HUES64 (cell line): ENCODE measurements at regions not wholly inside any gene's neighbourhood (a gene's known extent, or its start where the extent isn't known, plus 50 kb on each side); places are given as distances from the start of the nearest gene placed in this dataset.

Experiments
- H3K27ac ChIP-seq: 2 replicates; pipeline ENCODE4 v1.7.0; 2013; ENCODE audit warnings: low read depth, low read length, inconsistent platforms
- H3K27me3 ChIP-seq: 2 replicates; pipeline ENCODE4 v1.6.1; 2013; ENCODE audit warnings: mild to moderate bottlenecking, low read length; ENCODE audit not compliant: insufficient read depth
- H3K36me3 ChIP-seq: 2 replicates; pipeline ENCODE4 v1.6.1; 2013; ENCODE audit warnings: mild to moderate bottlenecking, low read length; ENCODE audit not compliant: insufficient read depth
- H3K4me1 ChIP-seq: 2 replicates; pipeline ENCODE4 v1.6.1; 2013; ENCODE audit warnings: mild to moderate bottlenecking, low read length, moderate library complexity; ENCODE audit not compliant: insufficient read depth
- H3K4me3 ChIP-seq: 2 replicates; pipeline ENCODE4 v1.5.1; 2013; ENCODE audit warnings: mild to moderate bottlenecking, low read length, moderate library complexity
- H3K9ac ChIP-seq: 2 replicates; pipeline ENCODE4 v1.6.1; 2013; ENCODE audit warnings: mild to moderate bottlenecking, low read depth, low read length
- H3K9me3 ChIP-seq: 2 replicates; pipeline ENCODE4 v1.6.1; 2013; ENCODE audit warnings: low read depth, low read length; ENCODE audit not compliant: insufficient read depth
- WGBS: fragments of 150-250, 120-280 bp; methylation state at CpG from one replicate; pipeline ENCODE4 v1.1.7; 2013; ENCODE audit warnings: missing lambda C conversion rate; 5-methylcytosine and 5-hydroxymethylcytosine counted together

GRCh38 chr3:148219999-148220398 lies 477.7 kb upstream of the AGTR1 start:
- WGBS = no CpG with 5 or more reads among the region's 2 CpGs
- H3K9me3 ChIP-seq = no peaks in the 10 kb centered on the region
- no peak overlapping the region for H3K9ac ChIP-seq
- H3K4me1 ChIP-seq = no peaks in the 10 kb centered on the region
- no peak overlapping the region for H3K27ac ChIP-seq
- no peaks in the 10 kb centered on the region for H3K36me3 ChIP-seq
- H3K27me3 ChIP-seq = no peaks in the 10 kb centered on the region
- no peak overlapping the region for H3K4me3 ChIP-seq

GRCh38 chr3:148221303-148221702 lies 476.4 kb upstream of the AGTR1 start:
- Histone ChIP-seq H3K9ac (no peak overlapping the region), H3K4me3 (no peak overlapping the region), H3K27ac (no peak overlapping the region), H3K27me3 (no peaks in the 10 kb centered on the region), H3K36me3 (no peaks in the 10 kb centered on the region), H3K9me3 (no peaks in the 10 kb centered on the region), H3K4me1 (no peaks in the 10 kb centered on the region)
- 98% methylated on average over 1 of the region's 1 CpG for WGBS

- 0 out of 2 replicates have a peak, but pooled peaks cover 4% of the 10 kb centered on the region for H3K4me1 ChIP-seq
- H3K36me3 ChIP-seq = no peaks in the 10 kb centered on the region
- H3K27ac ChIP-seq = no peak overlapping the region
- H3K9me3 ChIP-seq = no peaks in the 10 kb centered on the region
- H3K9ac ChIP-seq = no peak overlapping the region
- no peaks in the 10 kb centered on the region for H3K27me3 ChIP-seq
- H3K4me3 ChIP-seq = no peak overlapping the region
- 91% methylated on average over 2 of the region's 2 CpGs for WGBS
Observed at GRCh38 chr3:148223266-148223665, 474.4 kb upstream of the AGTR1 start.

DNA sequence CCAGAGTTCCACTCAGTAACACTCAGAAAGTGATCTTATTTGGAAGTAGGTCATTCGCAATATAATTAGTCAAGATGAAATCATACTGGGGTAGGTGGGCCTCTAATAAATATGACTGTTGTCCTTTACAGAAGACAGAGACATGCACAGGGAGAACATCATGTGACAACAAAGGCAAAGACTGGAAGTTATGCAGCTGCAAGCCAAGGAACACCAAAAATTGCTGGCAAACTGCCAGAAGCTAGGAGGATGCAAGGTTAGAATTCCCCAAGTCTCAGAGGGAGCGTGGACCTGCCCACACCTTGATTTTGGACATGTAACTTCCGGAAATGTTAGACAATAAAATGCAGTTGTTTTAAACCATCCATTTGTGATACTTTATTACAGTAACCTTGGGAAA lies 471.5 kb upstream of the AGTR1 start:
- no peaks in the 10 kb centered on the region for H3K9me3 ChIP-seq
- no peaks in the 10 kb centered on the region for H3K27me3 ChIP-seq
- no peaks in the 10 kb centered on the region for H3K36me3 ChIP-seq
- 92% methylated on average over 3 of the region's 3 CpGs for WGBS
- 0 out of 2 replicates have a peak, but pooled peaks cover 4% of the 10 kb centered on the region for H3K4me1 ChIP-seq
- no peak overlapping the region for H3K9ac ChIP-seq
- H3K27ac ChIP-seq = no peak overlapping the region
- H3K4me3 ChIP-seq = no peak overlapping the region

- no peaks in the 10 kb centered on the region for H3K9me3 ChIP-seq
- no peak overlapping the region for H3K4me3 ChIP-seq
- 87% methylated on average over 1 of the region's 1 CpG for WGBS
- H3K36me3 ChIP-seq = no peaks in the 10 kb centered on the region
- H3K9ac ChIP-seq = no peak overlapping the region
- no peak overlapping the region for H3K27ac ChIP-seq
- H3K27me3 ChIP-seq = no peaks in the 10 kb centered on the region
- 0 out of 2 replicates have a peak, but pooled peaks cover 4% of the 10 kb centered on the region for H3K4me1 ChIP-seq
Observed at GRCh38 chr3:148227534-148227933, 470.2 kb upstream of the AGTR1 start.

DNA sequence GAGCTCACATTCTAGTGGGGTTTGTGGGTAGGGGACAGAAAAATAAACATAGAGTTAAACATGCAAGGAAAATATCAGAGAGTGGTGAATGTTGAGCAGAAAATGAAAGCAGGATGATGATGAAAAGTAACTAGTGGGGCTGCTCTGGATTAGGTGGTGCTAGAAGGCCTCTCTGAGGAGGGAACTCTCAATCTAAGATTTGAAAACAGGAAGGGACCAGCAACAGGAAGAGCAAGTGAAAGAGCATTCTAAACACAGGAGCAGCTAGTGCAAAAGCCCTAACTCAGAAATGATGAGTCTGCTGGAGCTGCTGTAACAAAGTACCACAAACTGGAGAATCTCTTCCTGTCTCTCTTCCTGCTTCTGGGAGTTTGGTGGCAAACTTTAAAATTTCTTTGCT lies 468.6 kb upstream of the AGTR1 start:
- Histone ChIP-seq H3K9ac (no peak overlapping the region), H3K4me3 (no peak overlapping the region), H3K27ac (no peak overlapping the region), H3K9me3 (no peaks in the 10 kb centered on the region), H3K36me3 (no peaks in the 10 kb centered on the region), H3K27me3 (no peaks in the 10 kb centered on the region), H3K4me1 (0 out of 2 replicates have a peak, but pooled peaks cover 4% of the 10 kb centered on the region)

DNA sequence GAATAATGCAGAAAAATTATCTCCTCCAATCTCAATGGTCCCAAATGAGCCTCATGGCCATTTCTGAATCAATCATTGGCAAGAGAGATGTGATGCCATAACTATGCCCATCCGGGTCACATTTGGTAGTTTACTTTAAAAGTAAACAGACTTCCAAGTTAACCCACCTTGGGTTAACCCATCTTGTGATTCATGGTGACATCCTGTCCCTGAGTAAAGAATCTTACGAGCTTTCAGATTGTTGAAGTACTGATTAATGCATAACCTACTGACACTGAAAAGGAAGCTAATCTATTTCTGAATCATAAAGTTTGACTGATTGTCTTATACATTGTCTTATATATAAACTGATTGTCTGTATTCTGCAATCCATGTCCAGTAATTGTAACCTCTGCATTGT lies 467.2 kb upstream of the AGTR1 start:
- Histone ChIP-seq H3K9me3 (no peaks in the 10 kb centered on the region), H3K4me1 (0 out of 2 replicates have a peak, but pooled peaks cover 4% of the 10 kb centered on the region), H3K9ac (no peak overlapping the region), H3K4me3 (no peak overlapping the region), H3K27me3 (no peaks in the 10 kb centered on the region), H3K27ac (no peak overlapping the region), H3K36me3 (no peaks in the 10 kb centered on the region)
- 94% methylated on average over 2 of the region's 2 CpGs for WGBS

- H3K27me3 ChIP-seq = no peaks in the 10 kb centered on the region
- no peak overlapping the region for H3K27ac ChIP-seq
- no peak overlapping the region for H3K9ac ChIP-seq
- no peaks in the 10 kb centered on the region for H3K36me3 ChIP-seq
- H3K4me1 ChIP-seq = 0 out of 2 replicates have a peak, but pooled peaks cover 4% of the 10 kb centered on the region
- 84% methylated on average over 3 of the region's 3 CpGs for WGBS
- H3K4me3 ChIP-seq = no peak overlapping the region
- no peaks in the 10 kb centered on the region for H3K9me3 ChIP-seq
Observed at GRCh38 chr3:148232389-148232788, 465.3 kb upstream of the AGTR1 start.

DNA sequence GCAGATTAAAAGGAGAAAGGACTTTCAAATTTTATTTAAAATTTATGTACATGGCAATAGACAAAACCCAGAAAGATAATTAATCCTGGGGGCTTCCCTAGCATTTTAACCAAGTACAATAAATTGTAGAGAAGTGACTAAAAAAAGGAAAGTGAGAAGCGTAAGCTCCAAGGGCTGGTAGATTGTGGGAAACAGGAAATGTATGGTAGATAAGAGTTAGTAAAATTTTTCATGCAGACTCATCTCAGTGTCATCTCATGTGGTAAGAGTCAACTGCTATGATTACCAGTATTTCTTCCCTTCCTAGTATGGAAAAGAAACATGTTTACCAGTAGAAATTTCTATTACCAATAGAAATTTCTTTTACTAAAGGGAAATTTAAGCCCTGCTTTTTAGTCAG lies 464.3 kb upstream of the AGTR1 start:
- Histone ChIP-seq H3K27ac (no peak overlapping the region), H3K4me3 (no peak overlapping the region), H3K4me1 (no peaks in the 10 kb centered on the region), H3K27me3 (no peaks in the 10 kb centered on the region), H3K9ac (no peak overlapping the region), H3K36me3 (no peaks in the 10 kb centered on the region), H3K9me3 (no peaks in the 10 kb centered on the region)
- WGBS = 100% methylated on average over 1 of the region's 1 CpG

DNA sequence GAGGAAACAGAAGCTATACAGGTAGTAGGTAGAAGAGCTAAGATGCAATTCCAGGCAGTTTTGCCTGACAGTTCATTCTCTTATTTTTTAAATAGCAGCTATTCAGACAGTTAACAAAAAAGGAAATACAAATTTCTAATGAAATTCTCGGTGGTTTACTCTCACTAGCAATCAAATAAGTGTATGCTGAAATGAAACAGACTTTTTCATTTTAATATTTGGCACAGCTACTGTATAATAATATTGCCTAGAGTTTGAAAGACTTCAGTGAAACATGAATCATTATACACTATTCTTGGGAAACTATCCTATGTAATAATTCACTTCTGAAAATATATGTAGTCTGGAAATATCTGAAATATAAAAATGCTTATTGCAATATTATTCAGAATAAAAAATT lies 463.2 kb upstream of the AGTR1 start:
- H3K4me3 ChIP-seq = no peak overlapping the region
- WGBS = 80% methylated on average over 1 of the region's 1 CpG
- H3K9me3 ChIP-seq = no peaks in the 10 kb centered on the region
- H3K4me1 ChIP-seq = no peaks in the 10 kb centered on the region
- no peak overlapping the region for H3K9ac ChIP-seq
- H3K27me3 ChIP-seq = no peaks in the 10 kb centered on the region
- no peaks in the 10 kb centered on the region for H3K36me3 ChIP-seq
- H3K27ac ChIP-seq = no peak overlapping the region

DNA sequence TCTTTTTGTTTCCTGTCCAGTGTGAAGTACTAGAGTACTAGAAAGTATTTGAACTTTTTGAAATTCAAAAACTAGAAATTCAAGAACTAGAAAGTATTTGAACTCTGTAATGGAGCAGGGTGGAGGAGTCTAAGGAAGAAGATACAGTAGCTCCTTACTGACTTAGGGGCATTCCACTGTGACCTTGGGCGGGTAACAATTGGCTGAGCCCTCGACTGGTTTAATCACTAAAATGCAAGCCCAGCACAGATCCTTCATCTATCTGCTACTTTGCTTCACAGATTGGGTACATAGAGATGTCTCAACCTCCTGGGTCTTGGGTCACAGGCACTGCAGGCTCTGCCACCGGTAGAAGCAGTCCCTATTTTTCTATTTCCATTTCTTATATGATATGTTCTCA lies 462.1 kb upstream of the AGTR1 start:
- no peaks in the 10 kb centered on the region for H3K9me3 ChIP-seq

DNA sequence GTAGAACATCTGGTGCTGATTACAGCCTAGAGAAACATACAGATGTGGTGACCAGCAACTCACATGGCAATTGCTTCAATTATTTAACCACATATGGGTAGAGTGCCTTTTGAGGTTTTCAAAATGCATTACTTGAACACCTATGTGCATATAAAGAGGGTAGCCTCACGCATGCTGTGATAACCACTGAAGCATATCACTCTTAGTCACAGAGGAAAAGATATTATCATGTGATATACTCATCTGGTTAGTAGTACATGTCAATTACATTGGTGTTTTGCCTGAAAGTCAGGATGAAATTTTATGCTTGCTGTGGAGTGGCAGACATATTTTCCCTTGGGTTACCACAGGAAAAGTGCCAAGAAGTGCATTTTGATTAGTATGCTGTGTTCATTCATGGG lies 459.3 kb upstream of the AGTR1 start:
- Histone ChIP-seq H3K27ac (no peak overlapping the region), H3K4me1 (no peaks in the 10 kb centered on the region), H3K27me3 (no peaks in the 10 kb centered on the region), H3K9ac (no peak overlapping the region), H3K9me3 (no peaks in the 10 kb centered on the region), H3K36me3 (no peaks in the 10 kb centered on the region), H3K4me3 (no peak overlapping the region)
- whole genome bisulfite sequencing = no CpG with 5 or more reads among the region's 1 CpG

More for the DNA sequence above, 462.1 kb upstream of the AGTR1 start:
- no peak overlapping the region for H3K4me3 ChIP-seq
- no peaks in the 10 kb centered on the region for H3K4me1 ChIP-seq
- H3K9ac ChIP-seq = no peak overlapping the region
- whole genome bisulfite sequencing = 91% methylated on average over 2 of the region's 3 CpGs
- no peak overlapping the region for H3K27ac ChIP-seq
- no peaks in the 10 kb centered on the region for H3K27me3 ChIP-seq
- no peaks in the 10 kb centered on the region for H3K36me3 ChIP-seq
